ENCODE measurements at regions not wholly inside any gene's neighbourhood (a gene's known extent, or its start where the extent isn't known, plus 50 kb on each side); places are given as distances from the start of the nearest gene placed in this dataset.

DNA sequence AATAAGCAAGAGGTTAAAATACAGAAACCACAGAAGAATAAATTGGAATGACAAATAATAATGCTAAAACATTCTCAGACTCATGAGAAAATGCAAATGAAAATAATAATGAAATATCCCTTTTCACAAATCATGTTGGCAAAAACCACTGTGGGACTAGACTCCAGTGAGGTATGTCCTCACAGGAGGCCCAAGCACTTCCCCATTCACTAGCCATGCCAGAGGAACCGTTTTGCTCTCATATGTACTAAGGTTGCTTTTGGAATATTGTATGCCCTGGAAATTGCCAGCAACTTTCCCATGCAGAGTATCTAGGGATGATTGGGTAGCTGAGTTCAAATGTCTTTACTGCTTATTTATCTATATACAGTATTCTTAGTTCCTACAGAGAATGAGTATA lies 106.2 kb upstream of the CHORDC1 start:
- intact Hi-C loops (cut with micrococcal nuclease; ENCODE audit: unreplicated experiment), result no loop called here
- no peak overlapping the region for H3K4me3 ChIP-seq (ENCODE audit: low read depth, low read length, poor library complexity, severe bottlenecking)
- no peak overlapping the region for H3K27ac ChIP-seq (ENCODE audit: low read depth, low read length, poor library complexity, severe bottlenecking)
- H3K36me3 ChIP-seq (ENCODE audit: insufficient read depth, low read length, poor library complexity, severe bottlenecking), result no peaks in the 10 kb centered on the region
- ChIA-PET CTCF (no interaction called here), POLR2A (ENCODE audit: low non-redundant PET) (no interaction called here)
- no peaks in the 10 kb centered on the region for H3K27me3 ChIP-seq (replicated peaks; ENCODE audit: insufficient read depth, low read depth, low read length, poor library complexity)
- DNase-seq (ENCODE audit: low spot score), result no peak
- no TSS peak for BruUV-seq (replicated peaks)
- TF ChIP-seq EZH2 (IDR thresholded peaks at IDR 0.05; ENCODE audit: borderline replicate concordance, low read depth, low read length, poor library complexity, severe bottlenecking), result no peak
- TF ChIP-seq, protein P1, sequence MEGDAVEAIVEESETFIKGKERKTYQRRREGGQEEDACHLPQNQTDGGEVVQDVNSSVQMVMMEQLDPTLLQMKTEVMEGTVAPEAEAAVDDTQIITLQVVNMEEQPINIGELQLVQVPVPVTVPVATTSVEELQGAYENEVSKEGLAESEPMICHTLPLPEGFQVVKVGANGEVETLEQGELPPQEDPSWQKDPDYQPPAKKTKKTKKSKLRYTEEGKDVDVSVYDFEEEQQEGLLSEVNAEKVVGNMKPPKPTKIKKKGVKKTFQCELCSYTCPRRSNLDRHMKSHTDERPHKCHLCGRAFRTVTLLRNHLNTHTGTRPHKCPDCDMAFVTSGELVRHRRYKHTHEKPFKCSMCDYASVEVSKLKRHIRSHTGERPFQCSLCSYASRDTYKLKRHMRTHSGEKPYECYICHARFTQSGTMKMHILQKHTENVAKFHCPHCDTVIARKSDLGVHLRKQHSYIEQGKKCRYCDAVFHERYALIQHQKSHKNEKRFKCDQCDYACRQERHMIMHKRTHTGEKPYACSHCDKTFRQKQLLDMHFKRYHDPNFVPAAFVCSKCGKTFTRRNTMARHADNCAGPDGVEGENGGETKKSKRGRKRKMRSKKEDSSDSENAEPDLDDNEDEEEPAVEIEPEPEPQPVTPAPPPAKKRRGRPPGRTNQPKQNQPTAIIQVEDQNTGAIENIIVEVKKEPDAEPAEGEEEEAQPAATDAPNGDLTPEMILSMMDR (conservative IDR thresholded peaks at IDR 0.05; ENCODE audit: low read depth, low read length), result no peak
- no peaks in the 10 kb centered on the region for H3K4me1 ChIP-seq (ENCODE audit: insufficient read depth, low read length, poor library complexity, severe bottlenecking)
- peaks cover 3% of the 10 kb centered on the region for H3K9me3 ChIP-seq (ENCODE audit: low read depth, low read length, poor library complexity, severe bottlenecking)

GRCh38 chr11:90326647-90327046 lies 103.8 kb upstream of the CHORDC1 start:
- Histone ChIP-seq H3K27ac (ENCODE audit: low read depth, low read length, poor library complexity, severe bottlenecking) (no peak overlapping the region), H3K36me3 (ENCODE audit: insufficient read depth, low read length, poor library complexity, severe bottlenecking) (no peaks in the 10 kb centered on the region), H3K4me1 (ENCODE audit: insufficient read depth, low read length, poor library complexity, severe bottlenecking) (no peaks in the 10 kb centered on the region), H3K27me3 (replicated peaks; ENCODE audit: insufficient read depth, low read depth, low read length, poor library complexity) (no peaks in the 10 kb centered on the region), H3K9me3 (ENCODE audit: low read depth, low read length, poor library complexity, severe bottlenecking) (peaks cover 3% of the 10 kb centered on the region), H3K4me3 (ENCODE audit: low read depth, low read length, poor library complexity, severe bottlenecking) (no peak overlapping the region)
- CTCF ChIA-PET, result no interaction called here
- POLR2A ChIA-PET (ENCODE audit: low non-redundant PET), result no interaction called here
- intact Hi-C loops (cut with micrococcal nuclease; ENCODE audit: unreplicated experiment), result no loop called here
- TF ChIP-seq, protein P1 (conservative IDR thresholded peaks at IDR 0.05; ENCODE audit: low read depth, low read length), result no peak
- TF ChIP-seq EZH2 (IDR thresholded peaks at IDR 0.05; ENCODE audit: borderline replicate concordance, low read depth, low read length, poor library complexity, severe bottlenecking), result no peak
- no peak for DNase-seq (ENCODE audit: low spot score)
- BruUV-seq (replicated peaks), result no TSS peak

DNA sequence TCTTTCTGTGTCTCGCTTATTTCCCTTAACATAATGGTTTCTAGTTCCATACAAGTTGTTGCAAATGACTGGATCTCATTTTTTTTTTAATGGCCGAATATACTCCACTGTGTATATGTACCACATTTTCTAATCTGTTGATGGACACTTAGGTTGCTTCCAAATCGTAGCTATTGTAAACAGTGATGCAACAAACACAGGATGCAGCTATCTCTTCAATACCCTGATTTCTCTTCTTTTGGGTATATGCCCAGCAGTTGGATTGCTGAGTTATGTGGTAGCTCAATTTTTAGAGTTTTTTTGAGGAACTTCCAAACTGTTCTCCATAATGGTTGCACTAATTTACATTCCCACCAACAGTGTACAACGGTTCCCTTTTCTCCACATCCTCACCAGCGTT lies 100.4 kb upstream of the CHORDC1 start:
- DNase-seq (ENCODE audit: low spot score), result no peak
- TF ChIP-seq EZH2 (IDR thresholded peaks at IDR 0.05; ENCODE audit: borderline replicate concordance, low read depth, low read length, poor library complexity, severe bottlenecking), result no peak
- TF ChIP-seq, protein P1 (conservative IDR thresholded peaks at IDR 0.05; ENCODE audit: low read depth, low read length), result no peak
- CTCF ChIA-PET, result no interaction called here
- intact Hi-C loops (cut with micrococcal nuclease; ENCODE audit: unreplicated experiment), result no loop called here
- POLR2A ChIA-PET (ENCODE audit: low non-redundant PET), result no interaction called here
- no TSS peak for BruUV-seq (replicated peaks)
- peaks cover 3% of the 10 kb centered on the region for H3K9me3 ChIP-seq (ENCODE audit: low read depth, low read length, poor library complexity, severe bottlenecking)
- H3K27ac ChIP-seq (ENCODE audit: low read depth, low read length, poor library complexity, severe bottlenecking), result no peak overlapping the region
- no peaks in the 10 kb centered on the region for H3K27me3 ChIP-seq (replicated peaks; ENCODE audit: insufficient read depth, low read depth, low read length, poor library complexity)
- no peak overlapping the region for H3K4me3 ChIP-seq (ENCODE audit: low read depth, low read length, poor library complexity, severe bottlenecking)
- H3K36me3 ChIP-seq (ENCODE audit: insufficient read depth, low read length, poor library complexity, severe bottlenecking), result no peaks in the 10 kb centered on the region
- no peaks in the 10 kb centered on the region for H3K4me1 ChIP-seq (ENCODE audit: insufficient read depth, low read length, poor library complexity, severe bottlenecking)
